BJ (cell line): ENCODE measurements at regions not wholly inside any gene's neighbourhood (a gene's known extent, or its start where the extent isn't known, plus 50 kb on each side); places are given as distances from the start of the nearest gene placed in this dataset.

Experiments
- CTCF ChIA-PET: fragments of 350-600 bp; formaldehyde crosslinking; extraction: SDS; loops from one replicate; lab custom pipeline; 2021; ENCODE audit warnings: antibody characterized with exemption, inconsistent platforms; lab: Yijun Ruan, JAX
- POLR2A ChIA-PET: fragments of 300-600 bp; sonication (Branson Sonifier 250); formaldehyde crosslinking; extraction: SDS; loops from one replicate; lab custom pipeline; 2021; ENCODE audit warnings: antibody characterized with exemption; lab: Charles Lee
- DNase-seq: peaks from one replicate; pipeline ENCODE4 v3.0.0-alpha.2; 2011; ENCODE audit warnings: low read depth
- H3K27me3 ChIP-seq: 2 replicates; pipeline ENCODE4 v1.6.0; 2011; ENCODE audit warnings: low read length; ENCODE audit not compliant: control insufficient read depth, insufficient read depth
- H3K36me3 ChIP-seq: 2 replicates; pipeline ENCODE4 v1.5.1; 2011; ENCODE audit warnings: low read length; ENCODE audit not compliant: control insufficient read depth, insufficient read depth
- H3K4me3 ChIP-seq: 2 replicates; pipeline ENCODE4 v1.5.1; 2011; ENCODE audit warnings: low read depth, mild to moderate bottlenecking, control low read depth, low read length
- TF ChIP-seq, protein P1 (sequence below): IDR thresholded peaks from 2 replicates; pipeline ENCODE4 v1.5.1; 2011; ENCODE audit warnings: low read depth, mild to moderate bottlenecking, control low read depth, inconsistent platforms, low read length, moderate library complexity; ENCODE audit not compliant: insufficient read depth

DNA sequence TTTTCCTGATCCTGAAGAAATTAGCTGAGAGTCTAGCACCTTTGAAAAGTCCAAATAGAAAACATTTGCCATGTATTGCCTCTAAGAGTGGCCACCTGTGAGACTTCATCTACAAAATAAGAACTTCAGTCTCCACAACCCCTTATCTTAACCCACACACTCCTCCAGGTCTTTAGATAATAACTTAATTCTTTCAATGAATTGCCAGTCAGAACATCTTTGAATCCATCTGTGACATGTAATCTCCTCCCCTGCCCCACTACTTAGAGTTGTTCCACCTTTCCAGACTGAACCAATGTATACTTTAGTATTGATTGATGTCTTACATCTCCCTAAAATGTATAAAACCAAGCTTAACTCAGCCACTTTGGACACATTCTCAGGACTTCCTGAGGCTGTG is 84.4 kb upstream of the FAM171A1 start:
- Histone ChIP-seq H3K27me3 (no peaks in the 10 kb centered on the region; the same call in 1 of the 2 replicates), H3K36me3 (no peaks in the 10 kb centered on the region), H3K4me3 (no peak overlapping the region)
- no peak for DNase-seq
- ChIA-PET POLR2A (no interaction called here), CTCF (no interaction called here)
- TF ChIP-seq, protein P1, sequence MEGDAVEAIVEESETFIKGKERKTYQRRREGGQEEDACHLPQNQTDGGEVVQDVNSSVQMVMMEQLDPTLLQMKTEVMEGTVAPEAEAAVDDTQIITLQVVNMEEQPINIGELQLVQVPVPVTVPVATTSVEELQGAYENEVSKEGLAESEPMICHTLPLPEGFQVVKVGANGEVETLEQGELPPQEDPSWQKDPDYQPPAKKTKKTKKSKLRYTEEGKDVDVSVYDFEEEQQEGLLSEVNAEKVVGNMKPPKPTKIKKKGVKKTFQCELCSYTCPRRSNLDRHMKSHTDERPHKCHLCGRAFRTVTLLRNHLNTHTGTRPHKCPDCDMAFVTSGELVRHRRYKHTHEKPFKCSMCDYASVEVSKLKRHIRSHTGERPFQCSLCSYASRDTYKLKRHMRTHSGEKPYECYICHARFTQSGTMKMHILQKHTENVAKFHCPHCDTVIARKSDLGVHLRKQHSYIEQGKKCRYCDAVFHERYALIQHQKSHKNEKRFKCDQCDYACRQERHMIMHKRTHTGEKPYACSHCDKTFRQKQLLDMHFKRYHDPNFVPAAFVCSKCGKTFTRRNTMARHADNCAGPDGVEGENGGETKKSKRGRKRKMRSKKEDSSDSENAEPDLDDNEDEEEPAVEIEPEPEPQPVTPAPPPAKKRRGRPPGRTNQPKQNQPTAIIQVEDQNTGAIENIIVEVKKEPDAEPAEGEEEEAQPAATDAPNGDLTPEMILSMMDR: no peak

GRCh38 chr10:15453926-15454325 is 82.8 kb upstream of the FAM171A1 start:
- no peak for DNase-seq
- Histone ChIP-seq H3K36me3 (no peaks in the 10 kb centered on the region), H3K27me3 (no peaks in the 10 kb centered on the region; the same call in 1 of the 2 replicates), H3K4me3 (no peak overlapping the region)
- ChIA-PET CTCF (interaction anchor here (0.6 to 0.9 kb wide), 2 partner anchors 20 to 145 kb away, joined by 3 read pairs; no protein-coding TSS in a partner anchor), POLR2A (no interaction called here)
- TF ChIP-seq, protein P1: no peak

DNA sequence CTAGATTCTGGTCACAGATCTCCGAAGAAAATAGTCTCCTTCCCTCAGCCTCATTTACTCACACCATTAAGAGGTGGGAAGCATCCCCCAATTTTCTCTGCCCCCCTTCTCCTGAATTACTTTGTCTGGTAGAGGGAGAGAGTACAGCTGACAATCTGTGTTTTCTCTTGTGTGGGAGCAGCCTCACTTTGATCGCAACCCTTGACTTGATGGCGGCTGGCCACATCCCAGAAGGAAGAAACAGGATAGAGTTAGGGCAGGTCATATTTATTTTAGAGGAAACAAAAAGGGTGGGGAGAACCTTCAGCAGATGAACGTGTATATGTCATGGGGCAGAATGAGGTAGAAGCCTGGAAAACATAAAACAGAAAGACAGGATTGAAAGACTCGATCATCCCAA is 82.4 kb upstream of the FAM171A1 start:
- H3K4me3 ChIP-seq: no peak overlapping the region
- no peaks in the 10 kb centered on the region for H3K36me3 ChIP-seq
- TF ChIP-seq, protein P1: no peak
- ChIA-PET CTCF (interaction anchor here (0.9 kb wide), 1 partner anchor 20 kb away, joined by 3 read pairs; no protein-coding TSS in a partner anchor), POLR2A (no interaction called here)
- no peak for DNase-seq
- H3K27me3 ChIP-seq: no peaks in the 10 kb centered on the region; the same call in 1 of the 2 replicates

DNA sequence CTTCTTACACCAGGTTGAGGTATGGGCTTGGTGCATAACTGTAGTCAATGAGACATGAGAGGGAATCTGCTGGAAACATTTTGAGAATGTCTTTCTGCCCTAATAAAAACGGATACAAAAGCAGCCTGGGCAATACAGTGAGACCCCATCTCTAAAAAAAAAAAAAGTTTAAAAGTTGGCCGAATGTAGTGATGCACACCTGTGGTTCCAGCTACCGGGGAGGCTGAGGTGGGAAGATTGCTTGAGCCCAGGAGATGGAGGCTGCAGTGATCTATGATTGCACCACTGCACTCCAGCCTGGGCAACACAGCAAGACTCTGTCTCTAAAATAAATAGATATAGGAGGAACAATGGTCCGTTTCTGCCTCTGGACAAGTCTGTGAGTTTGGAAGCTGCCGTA is 81.5 kb upstream of the FAM171A1 start:
- no peak for DNase-seq
- POLR2A ChIA-PET: no interaction called here
- Histone ChIP-seq H3K27me3 (no peaks in the 10 kb centered on the region; the same call in none of the 2 replicates), H3K4me3 (no peak overlapping the region), H3K36me3 (no peaks in the 10 kb centered on the region)
- TF ChIP-seq, protein P1: no peak
- CTCF ChIA-PET: interaction anchor here (0.8 kb wide), 1 partner anchor 13 kb away, joined by 3 read pairs; no protein-coding TSS in a partner anchor

DNA sequence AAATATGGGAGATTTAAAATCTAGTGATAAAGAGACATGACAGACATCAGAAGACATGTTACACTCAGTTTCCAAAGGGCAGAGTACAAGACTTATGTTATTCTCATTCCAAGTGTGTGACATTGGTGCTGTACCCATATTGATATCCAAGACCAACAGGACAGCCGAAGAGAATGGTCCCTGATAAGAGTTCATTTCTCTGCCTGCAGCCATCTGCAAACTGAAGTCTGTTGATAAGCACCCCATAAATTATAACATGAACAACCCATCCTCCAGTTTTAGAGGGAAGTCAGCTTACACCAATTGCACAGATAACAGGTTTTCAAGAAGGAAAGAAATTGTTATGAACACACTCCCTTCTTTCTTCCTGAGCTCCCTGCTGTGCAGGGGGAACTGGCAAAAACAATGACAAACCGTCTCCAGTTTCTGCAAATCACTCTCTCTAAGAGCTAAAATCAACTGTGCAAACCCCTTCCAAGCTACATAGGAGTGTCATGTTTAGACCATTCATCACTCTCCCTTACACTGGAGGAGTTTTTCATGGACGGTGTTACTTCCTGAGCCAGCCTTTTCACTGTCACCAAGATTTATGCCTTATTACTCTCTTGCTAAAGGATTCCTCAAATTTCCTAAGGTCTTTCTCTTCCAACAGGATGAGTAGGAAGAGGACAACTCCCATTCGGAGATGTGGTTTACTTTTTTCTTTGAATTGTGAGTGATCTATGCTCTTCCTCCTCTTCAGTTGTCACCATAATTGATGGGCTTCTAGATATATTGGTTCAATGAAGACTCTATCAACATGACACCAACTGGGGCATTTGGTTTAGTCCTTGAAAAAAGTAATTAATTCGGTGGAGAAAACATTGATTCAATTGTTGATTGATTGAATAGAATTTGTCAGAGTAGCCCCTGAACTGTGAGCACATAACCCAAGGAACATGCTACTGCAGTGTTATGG is 80.3 kb upstream of the FAM171A1 start:
- CTCF ChIA-PET: interaction anchor here (1.1 to 1.9 kb wide), 4 partner anchors 10 to 269 kb away, joined by 4 to 8 read pairs (median 5); partner anchors contain the start of gene ITGA8
- Histone ChIP-seq H3K36me3 (no peaks in the 10 kb centered on the region), H3K4me3 (no peak overlapping the region), H3K27me3 (no peaks in the 10 kb centered on the region; the same call in none of the 2 replicates)
- TF ChIP-seq, protein P1: no peak
- no peak for DNase-seq
- POLR2A ChIA-PET: no interaction called here
